ENCODE measurements at regions not wholly inside any gene's neighbourhood (a gene's known extent, or its start where the extent isn't known, plus 50 kb on each side); places are given as distances from the start of the nearest gene placed in this dataset.
"Not testable (repeated sequence)": the region's sequence is repeated elsewhere in the genome, so short reads cannot be mapped to it uniquely, and the experiment has no call there.

- DNase-seq; H3K4me1 Mint-ChIP-seq; H3K27ac Mint-ChIP-seq; H3K4me3 Mint-ChIP-seq; ATAC-seq; H3K27me3 Mint-ChIP-seq; H3K36me3 Mint-ChIP-seq (ENCODE audit: low read depth); H3K9me3 Mint-ChIP-seq: not testable (repeated sequence)
Observed at GRCh38 chr7:32816409-32816948, 75.1 kb downstream of the KBTBD2 start.

- DNase-seq, ATAC-seq, H3K27ac Mint-ChIP-seq: not testable (repeated sequence)
Observed at GRCh38 chr7:32814779-32815178, 76.8 kb downstream of the KBTBD2 start.

GRCh38 chr7:32809871-32810270, 81.7 kb downstream of the KBTBD2 start:
- H3K36me3 Mint-ChIP-seq (ENCODE audit: low read depth): no peaks in the 10 kb centered on the region
- ATAC-seq (no peak), DNase-seq (no peak)
- H3K4me3 Mint-ChIP-seq: no peak overlapping the region
- H3K27ac Mint-ChIP-seq: no peak overlapping the region
- H3K9me3 Mint-ChIP-seq: no peaks in the 10 kb centered on the region
- H3K27me3 Mint-ChIP-seq: peaks cover 2% of the 10 kb centered on the region
- H3K4me1 Mint-ChIP-seq: no peaks in the 10 kb centered on the region

More at GRCh38 chr7:32814779-32815178, 76.8 kb downstream of the KBTBD2 start:
- H3K36me3 Mint-ChIP-seq (ENCODE audit: low read depth); H3K4me3 Mint-ChIP-seq; H3K4me1 Mint-ChIP-seq; H3K9me3 Mint-ChIP-seq; H3K27me3 Mint-ChIP-seq: not testable (repeated sequence)

- Mint-ChIP-seq H3K27me3 (peaks cover 2% of the 10 kb centered on the region), H3K4me3 (no peak overlapping the region), H3K4me1 (no peaks in the 10 kb centered on the region), H3K27ac (no peak overlapping the region), H3K9me3 (no peaks in the 10 kb centered on the region), H3K36me3 (ENCODE audit: low read depth) (no peaks in the 10 kb centered on the region)
- DNase-seq (no peak), ATAC-seq (no peak)
Observed at GRCh38 chr7:32809347-32809746, 82.2 kb downstream of the KBTBD2 start.

- Mint-ChIP-seq H3K4me3 (no peak overlapping the region), H3K4me1 (no peaks in the 10 kb centered on the region), H3K27me3 (peaks cover 2% of the 10 kb centered on the region), H3K27ac (no peak overlapping the region), H3K9me3 (peaks cover 11% of the 10 kb centered on the region), H3K36me3 (ENCODE audit: low read depth) (no peaks in the 10 kb centered on the region)
- DNase-seq: no peak
- no peak for ATAC-seq
Observed at GRCh38 chr7:32803406-32804141, 88.0 kb downstream of the KBTBD2 start.

GRCh38 chr7:32802305-32802910, 89.2 kb downstream of the KBTBD2 start:
- Mint-ChIP-seq H3K36me3 (ENCODE audit: low read depth) (no peaks in the 10 kb centered on the region), H3K27ac (no peak overlapping the region), H3K4me1 (no peaks in the 10 kb centered on the region), H3K9me3 (peaks cover 11% of the 10 kb centered on the region), H3K27me3 (peaks cover 3% of the 10 kb centered on the region), H3K4me3 (no peak overlapping the region)
- DNase-seq: no peak
- no peak for ATAC-seq

GRCh38 chr7:32793053-32793452, 98.5 kb downstream of the KBTBD2 start:
- not testable (repeated sequence) for H3K36me3 Mint-ChIP-seq (ENCODE audit: low read depth); ATAC-seq; H3K4me1 Mint-ChIP-seq; H3K9me3 Mint-ChIP-seq; H3K27ac Mint-ChIP-seq; DNase-seq; H3K4me3 Mint-ChIP-seq; H3K27me3 Mint-ChIP-seq

- H3K4me3 Mint-ChIP-seq; H3K9me3 Mint-ChIP-seq; H3K36me3 Mint-ChIP-seq (ENCODE audit: low read depth); H3K27me3 Mint-ChIP-seq; H3K27ac Mint-ChIP-seq; DNase-seq; H3K4me1 Mint-ChIP-seq; ATAC-seq: not testable (repeated sequence)
Observed at GRCh38 chr7:32790766-32791430, 100.7 kb downstream of the KBTBD2 start.

- ATAC-seq; H3K4me3 Mint-ChIP-seq; H3K27ac Mint-ChIP-seq; H3K4me1 Mint-ChIP-seq; H3K27me3 Mint-ChIP-seq; H3K36me3 Mint-ChIP-seq (ENCODE audit: low read depth); DNase-seq; H3K9me3 Mint-ChIP-seq: not testable (repeated sequence)
Observed at GRCh38 chr7:32789266-32789665, 102.3 kb downstream of the KBTBD2 start.

GRCh38 chr7:32788174-32788573, 103.4 kb downstream of the KBTBD2 start:
- H3K27ac Mint-ChIP-seq; H3K9me3 Mint-ChIP-seq; DNase-seq; H3K4me3 Mint-ChIP-seq; ATAC-seq; H3K4me1 Mint-ChIP-seq; H3K36me3 Mint-ChIP-seq (ENCODE audit: low read depth); H3K27me3 Mint-ChIP-seq: not testable (repeated sequence)

GRCh38 chr7:32785365-32785944, 106.1 kb downstream of the KBTBD2 start:
- not testable (repeated sequence) for H3K9me3 Mint-ChIP-seq; H3K4me1 Mint-ChIP-seq; DNase-seq; H3K27me3 Mint-ChIP-seq; H3K4me3 Mint-ChIP-seq; H3K27ac Mint-ChIP-seq; H3K36me3 Mint-ChIP-seq (ENCODE audit: low read depth); ATAC-seq

GRCh38 chr7:32779895-32780294, 111.7 kb downstream of the KBTBD2 start:
- H3K4me3 Mint-ChIP-seq; H3K27me3 Mint-ChIP-seq; H3K9me3 Mint-ChIP-seq; H3K36me3 Mint-ChIP-seq (ENCODE audit: low read depth); DNase-seq; ATAC-seq; H3K4me1 Mint-ChIP-seq; H3K27ac Mint-ChIP-seq: not testable (repeated sequence)

GRCh38 chr7:32779167-32779566, 112.4 kb downstream of the KBTBD2 start:
- Mint-ChIP-seq H3K4me1 (no peaks in the 10 kb centered on the region), H3K9me3 (peaks cover 5% of the 10 kb centered on the region), H3K36me3 (ENCODE audit: low read depth) (no peaks in the 10 kb centered on the region), H3K27me3 (peaks cover 5% of the 10 kb centered on the region), H3K4me3 (no peak overlapping the region), H3K27ac (no peak overlapping the region)
- no peak for DNase-seq
- no peak for ATAC-seq

GRCh38 chr7:32777041-32777666, 114.4 kb downstream of the KBTBD2 start:
- H3K27ac Mint-ChIP-seq; ATAC-seq; H3K4me3 Mint-ChIP-seq; DNase-seq; H3K27me3 Mint-ChIP-seq; H3K36me3 Mint-ChIP-seq (ENCODE audit: low read depth); H3K4me1 Mint-ChIP-seq; H3K9me3 Mint-ChIP-seq: not testable (repeated sequence)

Measured in activated naive CD8-positive, alpha-beta T cell treated with anti-CD3 and anti-CD28 coated beads, Interleukin-2, amount 50 U/mL, for 24 hours (primary cell).